K562 (cell line): ENCODE measurements at regions not wholly inside any gene's neighbourhood (a gene's known extent, or its start where the extent isn't known, plus 50 kb on each side); places are given as distances from the start of the nearest gene placed in this dataset.

ENCODE experiments used
- ZNF318 ChIP-seq, 2 experiments: fragments of 450-650 bp; IDR thresholded peaks; 2 replicates each; pipeline ENCODE4 v1.6.1; 2016; ENCODE audit warnings: mild to moderate bottlenecking in 2 of 2, borderline replicate concordance in 1 of 2, low read depth in 1 of 2, moderate library complexity in 1 of 2

- no peak for TF ChIP-seq ZNF318 (IDR thresholded peaks at IDR 0.05; ENCODE audit: borderline replicate concordance in 1 of 2, low read depth in 1 of 2)
Measured at GRCh38 chr7:136039577-136040345, 62.6 kb upstream of the MTPN start (continued).
